Effector CD8-positive, alpha-beta T cell (primary cell): ENCODE measurements at regions not wholly inside any gene's neighbourhood (a gene's known extent, or its start where the extent isn't known, plus 50 kb on each side); places are given as distances from the start of the nearest gene placed in this dataset.

ENCODE experiments used
- DNase-seq: peaks from one replicate; lab custom pipeline; 2025; lab: John Stamatoyannopoulos, UW

DNA sequence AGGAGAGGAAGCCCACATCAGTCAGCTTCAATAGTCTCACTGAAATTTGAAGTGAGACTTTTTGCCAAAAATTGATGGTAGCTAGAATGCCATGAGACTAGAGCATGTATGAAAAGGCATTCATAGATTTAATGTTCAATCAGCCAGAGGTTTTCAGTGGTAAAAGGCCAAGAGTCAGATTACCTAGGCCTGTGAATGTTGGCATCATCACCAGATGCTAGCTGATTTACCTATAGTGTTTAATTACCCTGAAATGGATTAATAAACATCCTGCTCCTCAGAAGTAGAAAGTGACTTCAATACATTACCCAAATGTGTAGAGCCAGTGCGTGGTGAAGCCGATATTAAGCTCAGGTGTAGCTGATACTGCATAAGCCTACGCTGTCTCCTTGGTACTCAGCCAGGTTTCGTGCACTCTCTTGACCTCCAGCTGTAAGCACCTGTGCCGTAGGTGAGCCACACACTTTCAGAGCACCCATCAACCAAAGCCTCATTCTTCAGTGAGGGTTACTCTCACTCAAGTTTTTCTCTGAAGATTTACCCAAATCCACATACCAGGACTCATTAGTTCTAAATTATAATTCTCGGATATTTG is 1140.3 kb upstream of the SLC10A2 start:
- no peak for DNase-seq

- DNase-seq = no peak
Observed at GRCh38 chr13:104204177-104204576, 1138.0 kb upstream of the SLC10A2 start.

DNA sequence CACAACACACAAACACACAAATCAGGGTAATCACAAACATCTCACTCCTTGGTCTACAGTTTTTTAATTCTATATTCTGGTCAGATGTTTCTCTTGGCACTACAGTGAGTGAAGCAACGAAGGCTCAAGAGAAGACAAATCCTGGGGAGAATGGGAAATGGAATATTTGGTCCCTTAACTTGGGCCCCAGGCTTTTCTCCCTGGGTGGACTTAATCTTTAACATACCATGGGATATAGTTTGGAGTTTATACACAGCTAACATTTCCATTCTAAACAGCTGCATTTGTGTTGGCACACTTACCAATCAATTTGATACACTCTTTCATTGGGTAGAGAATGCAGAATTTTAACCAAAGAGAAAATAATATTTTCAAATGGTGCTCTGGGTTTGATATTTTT is 1132.6 kb upstream of the SLC10A2 start:
- DNase-seq = no peak

- no peak for DNase-seq
Observed at GRCh38 chr13:104196611-104197010, 1130.4 kb upstream of the SLC10A2 start.

- DNase-seq = no peak
Observed at GRCh38 chr13:104181526-104182231, 1115.5 kb upstream of the SLC10A2 start.

GRCh38 chr13:104170980-104171555 is 1104.9 kb upstream of the SLC10A2 start:
- no peak for DNase-seq

GRCh38 chr13:104163866-104164630 is 1097.8 kb upstream of the SLC10A2 start:
- DNase-seq = no peak

GRCh38 chr13:104160536-104160935 is 1094.3 kb upstream of the SLC10A2 start:
- no peak for DNase-seq

GRCh38 chr13:104143760-104144416 is 1077.7 kb upstream of the SLC10A2 start:
- no peak for DNase-seq

DNA sequence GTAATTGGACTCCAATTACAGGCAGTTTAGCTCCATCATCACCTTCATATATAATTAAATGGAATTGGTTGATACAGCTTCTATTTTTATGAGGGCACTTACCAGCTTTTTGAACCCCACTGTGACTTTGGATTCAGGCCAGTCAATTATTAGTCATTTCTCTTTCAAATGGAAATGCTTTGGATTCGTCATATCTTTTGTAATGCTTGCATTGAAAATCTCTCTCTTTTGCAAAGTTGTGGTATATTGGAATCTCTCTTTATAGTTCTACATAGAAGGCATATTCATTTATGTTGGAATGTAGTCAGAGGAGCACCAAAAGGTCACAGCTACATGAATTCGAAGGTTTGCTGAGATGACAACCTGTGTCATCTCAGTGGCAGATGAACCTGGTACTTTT is 1074.3 kb upstream of the SLC10A2 start:
- DNase-seq = no peak

GRCh38 chr13:104137416-104137815 is 1071.2 kb upstream of the SLC10A2 start:
- DNase-seq = no peak

- no peak for DNase-seq
Observed at GRCh38 chr13:104132849-104133248, 1066.6 kb upstream of the SLC10A2 start.

DNA sequence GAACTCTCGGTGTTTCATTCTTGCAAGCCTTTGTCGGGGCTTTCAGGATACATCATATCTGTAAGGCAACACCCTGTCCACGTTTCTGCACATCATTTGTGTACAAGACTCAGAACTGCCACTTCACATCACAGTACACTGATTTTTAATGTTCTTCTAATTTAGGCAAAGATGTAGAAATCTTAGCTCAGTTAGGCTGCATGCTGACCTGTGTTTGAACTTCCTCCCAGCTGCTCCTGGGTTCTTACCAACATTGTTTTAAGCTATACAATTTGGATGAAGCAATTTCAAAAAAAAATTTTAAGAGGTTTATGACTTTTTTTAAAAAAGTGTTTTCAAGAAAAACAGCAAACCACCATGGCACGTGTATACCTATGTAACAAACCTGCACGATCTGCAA is 1047.9 kb upstream of the SLC10A2 start:
- DNase-seq = no peak

GRCh38 chr13:104111031-104111430 is 1044.8 kb upstream of the SLC10A2 start:
- DNase-seq = no peak

DNA sequence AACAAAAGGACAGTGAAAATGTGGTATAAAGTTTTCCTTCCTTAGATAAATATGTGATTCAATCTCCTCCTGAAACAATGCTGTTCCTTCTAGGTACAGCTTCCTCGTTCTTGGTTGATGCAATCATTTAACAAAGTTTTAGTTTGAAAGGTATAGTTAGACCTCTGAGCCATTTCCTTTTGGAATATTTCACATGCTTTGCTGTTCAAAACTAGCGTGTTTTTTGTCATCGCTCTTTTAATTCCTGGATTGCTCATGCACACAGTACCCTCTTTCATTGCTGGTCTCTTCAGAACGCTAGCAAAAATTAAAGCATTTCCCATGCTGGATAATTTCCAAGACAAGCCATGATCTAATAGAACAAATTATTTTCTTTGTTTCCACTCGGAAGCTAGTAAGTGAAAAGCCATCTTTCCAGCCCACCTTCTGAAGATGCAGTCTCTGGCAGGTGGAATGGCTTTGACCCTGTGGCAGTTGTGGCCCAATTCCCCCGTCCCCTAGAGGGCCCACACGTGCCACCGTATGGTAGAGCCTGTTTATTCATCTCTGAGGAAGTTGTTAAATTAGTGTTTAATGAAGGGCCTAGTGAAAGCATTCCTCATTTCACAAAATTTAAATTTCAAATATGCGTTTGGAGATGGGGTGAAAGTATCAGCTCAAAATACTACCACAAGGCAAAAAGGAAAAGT is 1040.6 kb upstream of the SLC10A2 start:
- DNase-seq = no peak

GRCh38 chr13:104105418-104106355 is 1039.5 kb upstream of the SLC10A2 start:
- no peak for DNase-seq

GRCh38 chr13:104099750-104100149 is 1033.5 kb upstream of the SLC10A2 start:
- no peak for DNase-seq

DNA sequence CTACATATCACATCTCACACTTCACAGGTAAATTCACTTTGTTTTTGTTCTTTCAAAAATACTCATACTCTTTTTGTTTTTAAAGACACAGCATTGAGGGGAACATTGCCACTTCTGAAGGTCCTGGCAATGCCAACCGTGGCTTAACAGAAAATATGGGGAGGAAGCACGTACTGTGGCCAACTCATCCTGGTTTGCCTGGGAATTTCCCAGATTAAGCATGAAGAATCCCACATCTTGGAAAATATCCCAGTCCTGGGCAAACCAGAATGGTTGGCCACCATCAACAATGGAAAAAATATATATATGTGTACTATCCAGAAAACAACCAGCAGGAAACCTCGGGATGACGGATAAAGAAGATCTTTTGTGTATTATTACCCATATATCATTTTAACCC is 1032.2 kb upstream of the SLC10A2 start:
- DNase-seq = no peak

GRCh38 chr13:104086759-104087158 is 1020.5 kb upstream of the SLC10A2 start:
- DNase-seq = no peak

DNA sequence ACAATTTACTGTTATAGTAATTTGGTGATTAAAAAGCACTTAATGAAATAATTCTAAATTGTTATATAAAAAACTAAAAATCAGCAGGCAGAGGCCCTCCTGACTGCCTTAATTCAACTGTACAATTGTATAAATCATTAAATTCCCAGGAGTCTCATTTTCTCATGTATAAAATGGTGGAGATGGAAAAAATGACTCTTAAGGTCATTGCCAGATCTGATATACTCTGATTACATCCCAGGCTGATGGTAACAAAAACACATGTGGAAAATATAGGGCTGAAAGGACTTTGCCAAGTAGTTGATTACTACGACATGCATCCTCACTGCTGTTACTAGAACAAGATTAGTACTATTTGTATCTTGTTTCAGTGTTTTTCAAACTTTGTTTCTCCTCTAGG is 1020.0 kb upstream of the SLC10A2 start:
- no peak for DNase-seq
